Bronchial epithelial cell (primary cell): ENCODE measurements at regions not wholly inside any gene's neighbourhood (a gene's known extent, or its start where the extent isn't known, plus 50 kb on each side); places are given as distances from the start of the nearest gene placed in this dataset.

ENCODE experiments used
- DNase-seq: peaks from one replicate; pipeline ENCODE4 v3.0.0-alpha.2; 2010; ENCODE audit warnings: low read depth
- FAIRE-seq: peaks from 2 replicates; lab custom pipeline; 2011; peaks lifted over from hg19 to GRCh38; lab: Jason Lieb, UNC
- H3K27me3 ChIP-seq: 2 replicates; pipeline ENCODE4 v1.5.1; 2011; ENCODE audit warnings: low read length; ENCODE audit not compliant: control insufficient read depth, insufficient read depth
- H3K36me3 ChIP-seq: 2 replicates; pipeline ENCODE4 v1.5.1; 2011; ENCODE audit warnings: low read length; ENCODE audit not compliant: control insufficient read depth, insufficient read depth
- H3K4me3 ChIP-seq: 2 replicates; pipeline ENCODE4 v1.5.1; 2011; ENCODE audit warnings: mild to moderate bottlenecking, low read depth, low read length, control low read depth
- TF ChIP-seq, protein P1 (sequence below): IDR thresholded peaks from 2 replicates; pipeline ENCODE4 v1.5.1; 2011; ENCODE audit warnings: mild to moderate bottlenecking, moderate library complexity, low read length, control low read depth, inconsistent platforms; ENCODE audit not compliant: insufficient read depth, severe bottlenecking

DNA sequence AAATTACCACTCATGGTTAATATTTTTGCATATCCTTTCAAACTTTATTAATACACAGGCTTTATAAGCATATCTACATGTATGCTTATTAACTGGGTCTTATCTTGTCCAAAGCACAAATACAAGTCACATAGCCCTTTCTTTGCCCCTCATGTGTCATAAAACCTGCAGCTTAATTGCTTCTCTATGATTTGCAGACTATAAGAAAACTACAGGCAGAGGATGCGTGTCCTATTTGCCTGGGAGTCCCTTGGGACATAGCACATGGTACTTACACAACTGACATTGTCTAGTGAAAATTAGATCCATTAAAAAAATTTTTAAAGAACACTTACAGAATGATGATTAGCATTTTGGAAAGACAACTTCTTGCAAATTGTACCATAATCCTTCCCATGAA lies 190.5 kb upstream of the PLEKHA5 start:
- TF ChIP-seq, protein P1, sequence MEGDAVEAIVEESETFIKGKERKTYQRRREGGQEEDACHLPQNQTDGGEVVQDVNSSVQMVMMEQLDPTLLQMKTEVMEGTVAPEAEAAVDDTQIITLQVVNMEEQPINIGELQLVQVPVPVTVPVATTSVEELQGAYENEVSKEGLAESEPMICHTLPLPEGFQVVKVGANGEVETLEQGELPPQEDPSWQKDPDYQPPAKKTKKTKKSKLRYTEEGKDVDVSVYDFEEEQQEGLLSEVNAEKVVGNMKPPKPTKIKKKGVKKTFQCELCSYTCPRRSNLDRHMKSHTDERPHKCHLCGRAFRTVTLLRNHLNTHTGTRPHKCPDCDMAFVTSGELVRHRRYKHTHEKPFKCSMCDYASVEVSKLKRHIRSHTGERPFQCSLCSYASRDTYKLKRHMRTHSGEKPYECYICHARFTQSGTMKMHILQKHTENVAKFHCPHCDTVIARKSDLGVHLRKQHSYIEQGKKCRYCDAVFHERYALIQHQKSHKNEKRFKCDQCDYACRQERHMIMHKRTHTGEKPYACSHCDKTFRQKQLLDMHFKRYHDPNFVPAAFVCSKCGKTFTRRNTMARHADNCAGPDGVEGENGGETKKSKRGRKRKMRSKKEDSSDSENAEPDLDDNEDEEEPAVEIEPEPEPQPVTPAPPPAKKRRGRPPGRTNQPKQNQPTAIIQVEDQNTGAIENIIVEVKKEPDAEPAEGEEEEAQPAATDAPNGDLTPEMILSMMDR: no peak
- H3K4me3 ChIP-seq: no peak overlapping the region
- FAIRE-seq (no peak), DNase-seq (no peak)
- no peaks in the 10 kb centered on the region for H3K27me3 ChIP-seq
- H3K36me3 ChIP-seq: no peaks in the 10 kb centered on the region

DNA sequence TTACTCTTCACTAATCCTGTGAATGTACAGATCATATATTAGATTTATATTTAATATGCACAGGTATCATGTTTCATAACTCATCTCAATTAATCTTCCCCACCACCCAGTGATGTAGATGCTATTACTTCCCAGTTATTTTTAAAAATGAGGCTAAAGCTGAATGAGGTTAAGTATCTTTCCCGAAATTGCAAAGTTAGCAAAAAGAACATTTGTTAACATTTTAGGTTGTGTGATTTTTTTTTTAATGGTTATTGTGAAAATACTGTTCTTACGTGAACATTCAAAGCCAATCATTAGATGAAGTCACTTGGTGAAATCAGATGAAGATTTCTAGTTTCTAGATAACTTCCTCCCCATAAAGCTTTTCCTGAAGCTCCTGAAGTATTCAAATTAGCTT lies 186.9 kb upstream of the PLEKHA5 start:
- Histone ChIP-seq H3K4me3 (no peak overlapping the region), H3K27me3 (no peaks in the 10 kb centered on the region), H3K36me3 (no peaks in the 10 kb centered on the region)
- TF ChIP-seq, protein P1: no peak
- DNase-seq (no peak), FAIRE-seq (no peak)

DNA sequence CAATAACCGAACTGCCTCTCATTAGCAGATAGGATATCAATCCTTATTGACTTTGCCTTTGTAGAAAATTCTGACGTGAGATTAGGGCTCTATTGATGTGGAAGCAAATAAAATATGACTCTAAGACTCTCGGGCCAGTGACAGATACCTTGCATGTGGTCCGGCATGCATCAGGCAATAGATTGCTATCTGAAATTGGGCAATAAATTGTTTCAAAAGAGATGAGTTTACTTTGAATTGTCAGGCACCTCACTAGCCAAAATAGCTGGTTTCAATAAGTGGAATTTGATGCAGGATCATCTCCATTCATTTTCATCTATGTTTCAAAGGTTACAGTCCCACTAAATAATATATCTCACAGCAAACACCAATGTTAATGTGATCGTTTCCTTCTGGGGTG lies 186.3 kb upstream of the PLEKHA5 start:
- Histone ChIP-seq H3K36me3 (no peaks in the 10 kb centered on the region), H3K27me3 (no peaks in the 10 kb centered on the region), H3K4me3 (no peak overlapping the region)
- DNase-seq (no peak), FAIRE-seq (no peak)
- TF ChIP-seq, protein P1: no peak

DNA sequence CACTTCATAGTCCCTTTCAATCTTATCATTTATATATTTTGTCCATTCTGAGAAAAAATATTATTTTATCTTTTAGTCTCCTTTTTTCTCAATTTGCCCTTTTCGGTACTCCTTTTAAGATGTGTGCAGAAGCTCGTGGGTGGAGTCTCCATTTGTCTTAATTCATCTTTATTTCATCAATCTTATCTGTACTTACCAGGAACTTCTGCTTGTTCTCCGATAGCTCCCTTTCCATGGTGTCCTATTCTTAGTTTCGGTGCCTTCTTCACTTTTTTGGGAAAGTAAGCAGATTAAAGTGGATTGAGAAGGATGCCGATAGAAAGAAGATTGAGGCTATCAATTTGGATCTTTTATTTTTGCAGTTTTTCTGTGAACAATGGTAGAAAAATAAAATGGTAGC lies 183.4 kb upstream of the PLEKHA5 start:
- DNase-seq (no peak), FAIRE-seq (no peak)
- Histone ChIP-seq H3K27me3 (peaks cover 1% of the 10 kb centered on the region), H3K36me3 (no peaks in the 10 kb centered on the region), H3K4me3 (no peak overlapping the region)
- TF ChIP-seq, protein P1: no peak

DNA sequence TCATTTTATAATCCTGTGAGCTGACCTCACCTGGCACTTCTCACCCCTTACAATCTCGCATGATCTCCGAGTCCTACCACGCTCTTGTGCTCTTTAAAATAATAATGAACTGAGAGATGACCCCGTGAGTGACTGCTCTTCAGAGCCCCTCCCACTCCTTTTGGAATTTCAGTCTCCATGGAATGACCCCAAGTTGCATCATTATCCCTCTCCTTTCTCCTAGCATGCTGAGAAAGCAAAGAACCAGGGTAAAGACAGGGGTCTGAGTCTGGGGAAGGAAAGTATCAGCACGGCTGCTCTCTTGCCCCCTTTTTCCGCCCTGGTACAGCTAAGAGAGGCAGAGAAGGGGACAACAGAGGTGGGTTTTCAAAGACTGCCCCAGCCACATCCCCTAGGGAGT lies 178.3 kb upstream of the PLEKHA5 start:
- no peak for FAIRE-seq
- no peak for DNase-seq
- no peaks in the 10 kb centered on the region for H3K36me3 ChIP-seq
- H3K27me3 ChIP-seq: peaks cover 1% of the 10 kb centered on the region
- no peak overlapping the region for H3K4me3 ChIP-seq
- TF ChIP-seq, protein P1: no peak

DNA sequence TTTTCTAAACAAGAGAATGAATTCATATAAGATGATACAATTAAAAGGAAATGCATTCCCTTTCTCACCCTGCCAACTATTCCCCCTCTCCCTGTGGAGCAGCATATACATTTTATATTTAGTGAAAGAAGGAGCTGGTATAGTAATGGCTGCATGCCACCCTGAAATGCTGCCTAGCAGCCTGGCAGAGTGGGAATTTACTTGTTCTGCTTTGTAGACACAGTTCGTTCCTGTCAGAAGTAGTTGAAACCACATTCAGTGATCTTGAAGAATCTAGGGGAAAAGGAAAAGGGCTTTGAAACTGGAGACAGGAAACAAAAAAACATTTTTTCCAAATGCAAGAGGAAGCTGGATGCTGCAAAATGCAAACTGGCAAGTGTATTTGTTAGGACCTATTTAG lies 176.0 kb upstream of the PLEKHA5 start:
- DNase-seq (no peak), FAIRE-seq (no peak)
- TF ChIP-seq, protein P1: no peak
- H3K4me3 ChIP-seq: no peak overlapping the region
- peaks cover 1% of the 10 kb centered on the region for H3K27me3 ChIP-seq
- H3K36me3 ChIP-seq: no peaks in the 10 kb centered on the region
